CD14-positive monocyte (primary cell): ENCODE measurements at regions not wholly inside any gene's neighbourhood (a gene's known extent, or its start where the extent isn't known, plus 50 kb on each side); places are given as distances from the start of the nearest gene placed in this dataset.

ENCODE experiments used
- DNase-seq, 3 donors: peaks; one replicate each; pipeline ENCODE4 v3.0.0-alpha.2; 2011 to 2022
- H2AFZ ChIP-seq: 2 replicates; pipeline ENCODE4 v1.6.0; 2012; ENCODE audit warnings: mild to moderate bottlenecking, low read depth, low read length, inconsistent platforms; ENCODE audit not compliant: insufficient read depth, poor library complexity, severe bottlenecking
- H3K27ac ChIP-seq, 2 donors: 1 replicate in 1 of 2; 2 replicates in 1 of 2; pipeline ENCODE4 v1.5.1; 2012 to 2013; ENCODE audit warnings: low read length in 2 of 2, control low read depth in 1 of 2, inconsistent platforms in 1 of 2, low read depth in 1 of 2, mild to moderate bottlenecking in 1 of 2
- H3K27me3 ChIP-seq, 2 donors: one replicate each; pipeline versions ENCODE4 v1.6.0 to v1.6.1; 2011 to 2013; ENCODE audit warnings: low read length in 2 of 2; ENCODE audit not compliant: control insufficient read depth in 2 of 2, insufficient read depth in 2 of 2
- H3K36me3 ChIP-seq, 2 donors: replicated peaks in 1 of 2; 1 replicate in 1 of 2; 2 replicates in 1 of 2; pipeline versions ENCODE4 v1.5.1 to v1.6.1; 2012 to 2013; ENCODE audit warnings: low read length in 2 of 2, control low read depth in 1 of 2, inconsistent platforms in 1 of 2, mild to moderate bottlenecking in 1 of 2; ENCODE audit not compliant: insufficient read depth in 2 of 2, control insufficient read depth in 1 of 2
- H3K4me1 ChIP-seq, 2 donors: 1 replicate in 1 of 2; 2 replicates in 1 of 2; pipeline versions ENCODE4 v1.5.1 to v1.6.1; 2012 to 2013; ENCODE audit warnings: low read length in 2 of 2, control low read depth in 1 of 2, inconsistent platforms in 1 of 2, mild to moderate bottlenecking in 1 of 2, moderate library complexity in 1 of 2; ENCODE audit not compliant: insufficient read depth in 2 of 2, control insufficient read depth in 1 of 2
- H3K4me2 ChIP-seq: replicated peaks from 2 replicates; pipeline ENCODE3; 2012; ENCODE audit warnings: low read length, moderate library complexity, mild to moderate bottlenecking; ENCODE audit not compliant: poor library complexity, severe bottlenecking; ENCODE audit errors: extremely low read depth
- H3K4me3 ChIP-seq, 3 experiments: fragments of 200-600 bp in 1 of 3; sonication (generic) in 1 of 3; replicated peaks in 1 of 3; 1 replicate in 2 of 3; 2 replicates in 1 of 3; pipeline ENCODE4 v1.5.1; 2011 to 2013; ENCODE audit warnings: low read length in 3 of 3, mild to moderate bottlenecking in 3 of 3, control low read depth in 2 of 3, low read depth in 2 of 3, inconsistent platforms in 1 of 3, moderate library complexity in 1 of 3
- H3K79me2 ChIP-seq: 2 replicates; pipeline ENCODE4 v1.6.0; 2012; ENCODE audit warnings: mild to moderate bottlenecking, control low read depth, inconsistent platforms, low read length, moderate library complexity; ENCODE audit not compliant: insufficient read depth
- H3K9ac ChIP-seq: 2 replicates; pipeline ENCODE4 v1.6.0; 2017; ENCODE audit warnings: low read length, mild to moderate bottlenecking; ENCODE audit not compliant: insufficient read depth, poor library complexity, severe bottlenecking
- H3K9me3 ChIP-seq, 2 donors: replicated peaks in 1 of 2; 1 replicate in 1 of 2; 2 replicates in 1 of 2; pipeline versions ENCODE4 v1.5.1 to v1.6.1; 2012 to 2013; ENCODE audit warnings: low read length in 2 of 2, control low read depth in 1 of 2; ENCODE audit not compliant: control insufficient read depth in 1 of 2, insufficient read depth in 1 of 2
- H4K20me1 ChIP-seq: 2 replicates; pipeline ENCODE4 v1.6.0; 2012; ENCODE audit warnings: mild to moderate bottlenecking, low read length, control low read depth, moderate library complexity; ENCODE audit not compliant: insufficient read depth
- H3K27ac Mint-ChIP-seq, 7 donors: one replicate each; pipeline ENCODE4 v1.8.0; 2020; ENCODE audit warnings: mild to moderate bottlenecking in 7 of 7, mixed read lengths in 7 of 7, moderate library complexity in 6 of 7, inconsistent platforms in 2 of 7
- H3K27me3 Mint-ChIP-seq, 3 donors: one replicate each; pipeline ENCODE4 v1.8.0; 2021 to 2022; ENCODE audit warnings: low read depth in 3 of 3, mild to moderate bottlenecking in 3 of 3, mixed read lengths in 3 of 3, moderate library complexity in 3 of 3, inconsistent platforms in 1 of 3
- H3K36me3 Mint-ChIP-seq, 2 donors: one replicate each; pipeline ENCODE4 v1.8.0; 2020; ENCODE audit warnings: mixed read lengths in 2 of 2, inconsistent platforms in 1 of 2, mild to moderate bottlenecking in 1 of 2
- H3K4me1 Mint-ChIP-seq: one replicate; pipeline ENCODE4 v1.8.0; 2020; ENCODE audit warnings: mild to moderate bottlenecking, mixed read lengths
- H3K4me3 Mint-ChIP-seq, 2 donors: one replicate each; pipeline ENCODE4 v1.8.0; 2020; ENCODE audit warnings: mild to moderate bottlenecking in 2 of 2, mixed read lengths in 2 of 2, moderate library complexity in 1 of 2
- H3K9me3 Mint-ChIP-seq, 7 donors: one replicate each; pipeline ENCODE4 v1.8.0; 2020 to 2022; ENCODE audit warnings: mixed read lengths in 7 of 7, mild to moderate bottlenecking in 6 of 7, moderate library complexity in 6 of 7, inconsistent platforms in 2 of 7
- CTCF ChIP-seq: fragments of 200-600 bp; IDR thresholded peaks from one replicate; pipeline ENCODE4 v1.8.0; 2022; ENCODE audit warnings: antibody characterized with exemption, mild to moderate bottlenecking
- WGBS: methylation state at CpG from one replicate; pipeline ENCODE4 v1.1.5; 2013; ENCODE audit warnings: missing lambda C conversion rate; ENCODE audit not compliant: insufficient coverage; 5-methylcytosine and 5-hydroxymethylcytosine counted together
- intact Hi-C, 2 donors: fragments of 100-400 bp; cut with micrococcal nuclease; formaldehyde crosslinking; loops; one replicate each; pipeline versions ENCODE4 v1.15.0 to v1.15.1; 2023

GRCh38 chr6:25100288-25100687 is 164.5 kb upstream of the RIPOR2 start:
- no peak for DNase-seq
- Histone ChIP-seq H3K9ac (no peak overlapping the region), H3K4me1 (no peaks in the 10 kb centered on the region), H3K27me3 (no peaks in the 10 kb centered on the region), H3K27ac (no peak overlapping the region), H3K9me3 (no peaks in the 10 kb centered on the region), H3K4me2 (no peak overlapping the region), H3K4me3 (no peak overlapping the region), H3K36me3 (peaks cover 24 to 48% of the 10 kb centered on the region in 2 donors), H2AFZ (no peak overlapping the region), H4K20me1 (no peaks in the 10 kb centered on the region), H3K79me2 (no peaks in the 10 kb centered on the region)
- peaks cover 33 to 43% of the 10 kb centered on the region in 2 donors for H3K36me3 Mint-ChIP-seq
- H3K27me3 Mint-ChIP-seq, result no peaks in the 10 kb centered on the region
- H3K4me1 Mint-ChIP-seq, result peaks cover 10% of the 10 kb centered on the region
- intact Hi-C loops, result no loop called here
- no CpG with 5 or more reads among the region's 4 CpGs for WGBS
- no peak overlapping the region for H3K4me3 Mint-ChIP-seq
- no peak for TF ChIP-seq CTCF
- no peak overlapping the region for H3K27ac Mint-ChIP-seq
- no peaks in the 10 kb centered on the region for H3K9me3 Mint-ChIP-seq

DNA sequence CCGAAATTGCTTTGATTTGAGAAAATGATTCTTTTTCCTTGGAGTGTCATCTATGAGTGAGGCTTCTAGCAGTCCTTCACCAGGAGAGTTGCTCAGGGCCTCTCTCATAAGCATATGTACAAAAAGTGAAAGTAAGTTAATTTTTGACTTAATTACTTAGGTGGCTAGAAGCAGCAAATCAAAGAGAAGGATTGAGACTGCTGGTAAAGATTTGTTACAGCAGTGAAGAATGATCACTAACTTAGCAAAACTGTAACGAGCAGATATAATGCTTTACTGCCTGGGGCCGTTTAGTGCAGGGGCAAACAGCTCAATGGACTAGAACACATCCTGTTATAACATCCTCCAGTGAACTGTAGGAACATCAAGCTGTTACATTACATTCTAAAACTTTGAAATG is 167.8 kb upstream of the RIPOR2 start:
- peaks cover 47 to 59% of the 10 kb centered on the region in 2 donors for H3K36me3 Mint-ChIP-seq
- no peak overlapping the region for H3K4me3 Mint-ChIP-seq
- H3K9me3 ChIP-seq, result no peaks in the 10 kb centered on the region
- H3K27ac ChIP-seq, result no peak overlapping the region
- no peak for TF ChIP-seq CTCF
- no peak overlapping the region for H2AFZ ChIP-seq
- no peaks in the 10 kb centered on the region for H3K79me2 ChIP-seq
- H3K27me3 Mint-ChIP-seq, result no peaks in the 10 kb centered on the region
- intact Hi-C loops, result no loop called here
- no peaks in the 10 kb centered on the region for H3K4me1 ChIP-seq
- no peaks in the 10 kb centered on the region for H3K9me3 Mint-ChIP-seq
- WGBS, result 100% methylated on average over 2 of the region's 3 CpGs
- H3K27me3 ChIP-seq, result no peaks in the 10 kb centered on the region
- peaks cover 42 to 62% of the 10 kb centered on the region in 2 donors for H3K36me3 ChIP-seq
- no peaks in the 10 kb centered on the region for H4K20me1 ChIP-seq
- peaks cover 10% of the 10 kb centered on the region for H3K4me1 Mint-ChIP-seq
- H3K27ac Mint-ChIP-seq, result no peak overlapping the region
- DNase-seq, result no peak
- no peak overlapping the region for H3K4me2 ChIP-seq
- no peak overlapping the region for H3K9ac ChIP-seq
- no peak overlapping the region for H3K4me3 ChIP-seq
